H1 (cell line): ENCODE measurements at regions not wholly inside any gene's neighbourhood (a gene's known extent, or its start where the extent isn't known, plus 50 kb on each side); places are given as distances from the start of the nearest gene placed in this dataset.

Source experiments
- CTCF ChIA-PET: fragments of 300-600 bp; sonication (Branson Sonifier 250); formaldehyde crosslinking; loops from one replicate; lab custom pipeline; 2021; ENCODE audit not compliant: partially characterized antibody; lab: Charles Lee
- POLR2A ChIA-PET: fragments of 300-600 bp; sonication (Branson Sonifier 250); formaldehyde crosslinking; loops from one replicate; lab custom pipeline; 2021; ENCODE audit warnings: inconsistent platforms; ENCODE audit not compliant: partially characterized antibody; lab: Charles Lee
- DNase-seq, 2 experiments: peaks; one replicate each; pipeline versions ENCODE4 v3.0.0 to v3.0.0-alpha.2; 2010 to 2022; ENCODE audit warnings: low spot score in 2 of 2, low read depth in 1 of 2, mixed read lengths in 1 of 2
- FAIRE-seq: peaks from 2 replicates; lab custom pipeline; 2011; peaks lifted over from hg19 to GRCh38; lab: Jason Lieb, UNC
- H2AFZ ChIP-seq: 2 replicates; pipeline ENCODE4 v1.8.1; 2012; ENCODE audit warnings: low read length, inconsistent platforms
- H2AK5ac ChIP-seq: 2 replicates; pipeline ENCODE4 v1.6.1; 2013; ENCODE audit warnings: low read depth, low read length
- H2BK120ac ChIP-seq: replicated peaks from 2 replicates; pipeline ENCODE3; 2013; ENCODE audit warnings: low read depth, low read length, inconsistent platforms
- H2BK12ac ChIP-seq: 2 replicates; pipeline ENCODE4 v1.6.1; 2013; ENCODE audit warnings: low read depth, low read length
- H2BK15ac ChIP-seq: 2 replicates; pipeline ENCODE4 v1.6.1; 2013; ENCODE audit warnings: low read length
- H2BK20ac ChIP-seq: 2 replicates; pipeline ENCODE4 v1.6.1; 2013; ENCODE audit warnings: low read length
- H2BK5ac ChIP-seq: 2 replicates; pipeline ENCODE4 v1.6.1; 2013; ENCODE audit warnings: low read depth, low read length
- H3K14ac ChIP-seq: 2 replicates; pipeline ENCODE4 v1.6.1; 2013; ENCODE audit warnings: inconsistent platforms; ENCODE audit not compliant: insufficient read length
- H3K18ac ChIP-seq: 2 replicates; pipeline ENCODE4 v1.6.1; 2013; ENCODE audit warnings: low read length; ENCODE audit errors: extremely low read depth
- H3K23ac ChIP-seq: 2 replicates; pipeline ENCODE4 v1.6.1; 2013; ENCODE audit warnings: inconsistent platforms; ENCODE audit not compliant: insufficient read length
- H3K23me2 ChIP-seq: 2 replicates; pipeline ENCODE4 v1.6.1; 2013; ENCODE audit warnings: low read depth, low read length
- H3K27ac ChIP-seq: 2 replicates; pipeline ENCODE4 v1.6.1; 2011; ENCODE audit warnings: low read depth, low read length, inconsistent platforms
- H3K27me3 ChIP-seq, 4 experiments: replicated peaks in 1 of 4; 1 replicate in 1 of 4; 2 replicates in 3 of 4; pipeline versions ENCODE4 v1.6.1 to v1.8.1; 2011 to 2013; ENCODE audit warnings: low read length in 3 of 4, mild to moderate bottlenecking in 3 of 4, inconsistent platforms in 2 of 4, mixed read lengths in 2 of 4, moderate library complexity in 1 of 4; ENCODE audit not compliant: control insufficient read depth in 3 of 4, insufficient read depth in 3 of 4; ENCODE audit errors: extremely low read depth in 1 of 4
- H3K36me3 ChIP-seq, 4 experiments: 2 replicates each; pipeline versions ENCODE4 v1.6.1 to v1.8.1; 2011 to 2013; ENCODE audit warnings: mild to moderate bottlenecking in 4 of 4, low read length in 3 of 4, moderate library complexity in 2 of 4, control low read depth in 1 of 4, inconsistent platforms in 1 of 4; ENCODE audit not compliant: insufficient read depth in 4 of 4, control insufficient read depth in 2 of 4
- H3K4ac ChIP-seq: replicated peaks from 2 replicates; pipeline ENCODE3; 2013; ENCODE audit warnings: low read length, low read depth, mixed read lengths, inconsistent platforms; ENCODE audit not compliant: insufficient read length
- H3K4me1 ChIP-seq, 4 experiments: replicated peaks in 1 of 4; 1 replicate in 1 of 4; 2 replicates in 3 of 4; pipeline versions ENCODE4 v1.6.1 to v1.8.1; 2011 to 2013; ENCODE audit warnings: low read length in 3 of 4, inconsistent platforms in 2 of 4, mixed read lengths in 1 of 4; ENCODE audit not compliant: insufficient read depth in 4 of 4, control insufficient read depth in 3 of 4
- H3K4me2 ChIP-seq, 2 experiments: 2 replicates each; pipeline versions ENCODE4 v1.6.1 to v1.8.1; 2011 to 2013; ENCODE audit warnings: low read depth in 2 of 2, low read length in 2 of 2, control low read depth in 1 of 2, inconsistent platforms in 1 of 2, mild to moderate bottlenecking in 1 of 2; ENCODE audit not compliant: insufficient read depth in 1 of 2
- H3K4me3 ChIP-seq, 4 experiments: fragments of 200-600, 300-600 bp in 1 of 4; sonication (generic), shearing (Covaris generic), sonication (Bioruptor Twin) in 1 of 4; 2 replicates each; pipeline versions ENCODE4 v1.5.1 to v1.8.1; 2011 to 2016; ENCODE audit warnings: low read length in 4 of 4, low read depth in 3 of 4, control low read depth in 2 of 4, inconsistent platforms in 2 of 4, mild to moderate bottlenecking in 2 of 4, mixed read lengths in 1 of 4, moderate library complexity in 1 of 4; ENCODE audit not compliant: insufficient read depth in 2 of 4; ENCODE audit errors: extremely low read depth in 1 of 4
- H3K56ac ChIP-seq: replicated peaks from 2 replicates; pipeline ENCODE3; 2013; ENCODE audit warnings: low read depth, mild to moderate bottlenecking, mixed read lengths, low read length, inconsistent platforms; ENCODE audit not compliant: insufficient read length
- H3K79me1 ChIP-seq: 2 replicates; pipeline ENCODE4 v1.6.1; 2013; ENCODE audit warnings: low read depth, low read length, control low read depth
- H3K79me2 ChIP-seq, 2 experiments: 2 replicates each; pipeline versions ENCODE4 v1.6.1 to v1.8.1; 2012 to 2013; ENCODE audit warnings: low read length in 2 of 2, mild to moderate bottlenecking in 2 of 2, inconsistent platforms in 1 of 2; ENCODE audit not compliant: insufficient read depth in 2 of 2, control insufficient read depth in 1 of 2
- H3K9ac ChIP-seq, 4 experiments: replicated peaks in 1 of 4; 1 replicate in 1 of 4; 2 replicates in 3 of 4; pipeline versions ENCODE4 v1.6.1 to v1.8.1; 2011 to 2013; ENCODE audit warnings: low read depth in 3 of 4, low read length in 3 of 4, control low read depth in 2 of 4, mild to moderate bottlenecking in 2 of 4, moderate library complexity in 2 of 4, inconsistent platforms in 1 of 4; ENCODE audit errors: extremely low read depth in 1 of 4
- H3K9me3 ChIP-seq, 2 experiments: 2 replicates each; pipeline versions ENCODE4 v1.6.1 to v1.8.1; 2012 to 2013; ENCODE audit warnings: mild to moderate bottlenecking in 2 of 2, moderate library complexity in 2 of 2, control low read depth in 1 of 2, inconsistent platforms in 1 of 2, low read depth in 1 of 2, low read length in 1 of 2, mixed read lengths in 1 of 2; ENCODE audit not compliant: insufficient read depth in 2 of 2
- H4K20me1 ChIP-seq, 2 experiments: replicated peaks in 1 of 2; 2 replicates each; pipeline versions ENCODE3 to v1.8.1; 2011 to 2013; ENCODE audit warnings: inconsistent platforms in 2 of 2, low read length in 2 of 2, mild to moderate bottlenecking in 1 of 2; ENCODE audit not compliant: insufficient read depth in 2 of 2, control insufficient read depth in 1 of 2
- H4K5ac ChIP-seq: 2 replicates; pipeline ENCODE4 v1.6.1; 2013; ENCODE audit warnings: low read length, low read depth, mixed read lengths, inconsistent platforms; ENCODE audit not compliant: insufficient read length
- H4K8ac ChIP-seq: 2 replicates; pipeline ENCODE4 v1.8.0; 2013; ENCODE audit warnings: mild to moderate bottlenecking, moderate library complexity, low read length, inconsistent platforms; ENCODE audit not compliant: insufficient read depth; ENCODE audit errors: extremely low read depth
- H4K91ac ChIP-seq: replicated peaks from 2 replicates; pipeline ENCODE3; 2013; ENCODE audit warnings: low read length, mixed read lengths, inconsistent platforms; ENCODE audit not compliant: insufficient read length
- BCL11A ChIP-seq, 2 experiments: IDR thresholded peaks; one replicate each; pipeline ENCODE4 v1.6.1; 2011; ENCODE audit warnings: low read depth in 2 of 2, low read length in 2 of 2, mild to moderate bottlenecking in 2 of 2
- CREB1 ChIP-seq: IDR thresholded peaks from 2 replicates; pipeline ENCODE4 v1.6.1; 2012; ENCODE audit warnings: inconsistent platforms
- EP300 ChIP-seq, 2 experiments: IDR thresholded peaks; 1 replicate in 1 of 2; 2 replicates in 1 of 2; pipeline ENCODE4 v1.6.1; 2011 to 2012; ENCODE audit warnings: low read depth in 2 of 2, low read length in 2 of 2, mild to moderate bottlenecking in 2 of 2, borderline replicate concordance in 1 of 2, inconsistent platforms in 1 of 2, moderate library complexity in 1 of 2
- RBBP5 ChIP-seq: IDR thresholded peaks from 2 replicates; pipeline ENCODE4 v1.7.1; 2012; ENCODE audit warnings: low read depth, mild to moderate bottlenecking, inconsistent platforms, low read length, moderate library complexity, borderline replicate concordance
- SP1 ChIP-seq: IDR thresholded peaks from 2 replicates; pipeline ENCODE4 v1.6.1; 2011; ENCODE audit warnings: low read depth, low read length
- TBP ChIP-seq: IDR thresholded peaks from 2 replicates; pipeline ENCODE4 v1.6.1; 2011; ENCODE audit warnings: low read depth, low read length, improper control_type of control experiment
- USF2 ChIP-seq: IDR thresholded peaks from 2 replicates; pipeline ENCODE4 v1.6.1; 2011; ENCODE audit warnings: low read length, improper control_type of control experiment
- ZNF274 ChIP-seq: IDR thresholded peaks from 2 replicates; pipeline ENCODE4 v1.7.0; 2012; ENCODE audit warnings: low read length, borderline replicate concordance; ENCODE audit errors: extremely low read depth
- WGBS, 2 experiments: shearing (Covaris generic) in 1 of 2; methylation state at CpG; one replicate each; pipeline versions ENCODE4 v1.1.6 to v1.1.7; 2013 to 2015; ENCODE audit warnings: low lambda C conversion rate in 2 of 2, mixed read lengths in 2 of 2, inconsistent platforms in 1 of 2, low coverage in 1 of 2, missing lambda C conversion rate in 1 of 2; ENCODE audit not compliant: insufficient replicate concordance in 2 of 2, insufficient coverage in 1 of 2, insufficient read length in 1 of 2; ENCODE audit errors: extremely low coverage in 1 of 2, missing lambda C conversion rate in 1 of 2; 5-methylcytosine and 5-hydroxymethylcytosine counted together

GRCh38 chr6:163646133-163646532, 231.6 kb downstream of the QKI start:
- FAIRE-seq: no peak
- H3K14ac ChIP-seq: no peak overlapping the region

More at GRCh38 chr6:163646133-163646532, 231.6 kb downstream of the QKI start:
- DNase-seq: no peak
- Histone ChIP-seq H4K5ac (no peak overlapping the region), H3K23ac (no peak overlapping the region), H3K4me1 (no peaks in the 10 kb centered on the region), H2BK15ac (no peak overlapping the region), H3K79me1 (no peaks in the 10 kb centered on the region), H3K56ac (no peak overlapping the region), H2BK12ac (no peak overlapping the region), H3K4ac (no peak overlapping the region), H3K4me2 (no peak overlapping the region), H2BK20ac (no peak overlapping the region), H4K20me1 (no peaks in the 10 kb centered on the region), H4K8ac (no peak overlapping the region), H3K23me2 (no peaks in the 10 kb centered on the region), H2AFZ (no peak overlapping the region), H3K36me3 (no peaks in the 10 kb centered on the region), H2BK120ac (no peak overlapping the region), H3K27me3 (no peaks in the 10 kb centered on the region), H2AK5ac (no peak overlapping the region), H3K4me3 (no peak overlapping the region), H4K91ac (no peak overlapping the region), H3K79me2 (no peaks in the 10 kb centered on the region), H3K9me3 (no peaks in the 10 kb centered on the region; a peak in 1 of 4 replicates), H3K9ac (no peak overlapping the region)
- 91% methylated on average over 9 of the region's 9 CpGs; no CpG with 5 or more reads in 1 of the 2 experiments for WGBS, 2 experiments
- CTCF ChIA-PET: interaction anchor here (0.9 kb wide), 1 partner anchor 12 kb away, joined by 3 read pairs; no protein-coding TSS in a partner anchor
- TF ChIP-seq CREB1 (no peak), SP1 (no peak), USF2 (no peak), EP300 (IDR thresholded peaks at IDR 0.05; ENCODE audit: borderline replicate concordance in 1 of 2, low read depth in 2 of 2, low read length in 2 of 2) (no peak), TBP (no peak), ZNF274 (no peak), BCL11A (IDR thresholded peaks at IDR 0.05; ENCODE audit: low read depth in 2 of 2, low read length in 2 of 2) (no peak), RBBP5 (no peak)
- TF ChIP-seq, all 59 proteins: peak for 0
- Histone ChIP-seq H3K27ac (no peak overlapping the region), H3K18ac (no peak overlapping the region), H2BK5ac (no peak overlapping the region)
- POLR2A ChIA-PET: interaction anchor here (0.7 kb wide), 1 partner anchor 1281 kb away, joined by 3 read pairs; no protein-coding TSS in a partner anchor
